ENCODE measurements at regions not wholly inside any gene's neighbourhood (a gene's known extent, or its start where the extent isn't known, plus 50 kb on each side); places are given as distances from the start of the nearest gene placed in this dataset.

- TF ChIP-seq CTCF (conservative IDR thresholded peaks at IDR 0.05; ENCODE audit: low read depth, low read length), result no peak
- no peak for TF ChIP-seq EZH2 (IDR thresholded peaks at IDR 0.05; ENCODE audit: low read length, unreplicated experiment)
- TF ChIP-seq EZH2phosphoT487 (IDR thresholded peaks at IDR 0.05; ENCODE audit: borderline replicate concordance, low read length), result no peak
Measured at GRCh38 chrX:39714471-39714870, 383.3 kb downstream of the BCOR start.
